Endodermal cell (in vitro differentiated cells): ENCODE measurements at regions not wholly inside any gene's neighbourhood (a gene's known extent, or its start where the extent isn't known, plus 50 kb on each side); places are given as distances from the start of the nearest gene placed in this dataset.

Experiments
- DNase-seq: peaks from one replicate; pipeline ENCODE4 v3.0.0-alpha.2; 2017
- H3K27ac ChIP-seq: 2 replicates; pipeline ENCODE4 v1.5.1; 2013; ENCODE audit warnings: mild to moderate bottlenecking, low read depth, low read length, moderate library complexity
- H3K27me3 ChIP-seq: 2 replicates; pipeline ENCODE4 v1.6.1; 2013; ENCODE audit warnings: mild to moderate bottlenecking, low read length, moderate library complexity; ENCODE audit not compliant: insufficient read depth, control insufficient read depth, poor library complexity, severe bottlenecking
- H3K36me3 ChIP-seq: 2 replicates; pipeline ENCODE4 v1.7.0; 2013; ENCODE audit warnings: mild to moderate bottlenecking, low read length, moderate library complexity; ENCODE audit not compliant: control insufficient read depth, insufficient read depth
- H3K4me1 ChIP-seq: one replicate; pipeline ENCODE4 v1.7.0; 2013; ENCODE audit warnings: low read length; ENCODE audit not compliant: control insufficient read depth, insufficient read depth
- H3K4me3 ChIP-seq: 2 replicates; pipeline ENCODE4 v1.5.1; 2013; ENCODE audit warnings: mild to moderate bottlenecking, low read length, moderate library complexity
- H3K9ac ChIP-seq: 2 replicates; pipeline ENCODE4 v1.6.1; 2013; ENCODE audit warnings: mild to moderate bottlenecking, low read length, moderate library complexity; ENCODE audit not compliant: poor library complexity, severe bottlenecking; ENCODE audit errors: extremely low read depth
- H3K9me3 ChIP-seq: 2 replicates; pipeline ENCODE4 v1.6.1; 2013; ENCODE audit warnings: mild to moderate bottlenecking, low read length, moderate library complexity; ENCODE audit not compliant: control insufficient read depth
- H3K27ac Mint-ChIP-seq: 2 replicates; pipeline ENCODE4 v1.8.0; 2020; ENCODE audit warnings: mixed read lengths
- H3K27me3 Mint-ChIP-seq: 2 replicates; pipeline ENCODE4 v1.8.0; 2021; ENCODE audit warnings: mild to moderate bottlenecking, mixed read lengths; ENCODE audit not compliant: insufficient read depth
- H3K36me3 Mint-ChIP-seq: 2 replicates; pipeline ENCODE4 v1.8.0; 2020; ENCODE audit warnings: low read depth, mixed read lengths
- H3K4me1 Mint-ChIP-seq: 2 replicates; pipeline ENCODE4 v1.8.0; 2020; ENCODE audit warnings: mixed read lengths
- H3K4me3 Mint-ChIP-seq: 2 replicates; pipeline ENCODE4 v1.8.0; 2020; ENCODE audit warnings: mild to moderate bottlenecking, moderate library complexity, mixed read lengths
- H3K9me3 Mint-ChIP-seq: 2 replicates; pipeline ENCODE4 v1.8.0; 2020; ENCODE audit warnings: mild to moderate bottlenecking, mixed read lengths
- CTCF ChIP-seq: fragments of 200-600 bp; sonication (generic); conservative IDR thresholded peaks from 2 replicates; pipeline ENCODE4 v1.5.0; 2021; ENCODE audit warnings: antibody characterized with exemption, mild to moderate bottlenecking
- WGBS, 2 experiments: methylation state at CpG; one replicate each; pipeline versions ENCODE4 v1.1.5 to v1.1.7; 2013; ENCODE audit warnings: missing lambda C conversion rate in 2 of 2, mixed read lengths in 1 of 2; ENCODE audit not compliant: insufficient coverage in 1 of 2, insufficient read length in 1 of 2; 5-methylcytosine and 5-hydroxymethylcytosine counted together

GRCh38 chr4:123701131-123701575 lies 304.6 kb downstream of the SPRY1 start:
- peaks cover 7% of the 10 kb centered on the region for H3K9me3 Mint-ChIP-seq
- H3K4me3 Mint-ChIP-seq, result no peak overlapping the region
- TF ChIP-seq CTCF, result no peak
- Histone ChIP-seq H3K9ac (no peak overlapping the region), H3K9me3 (peaks cover 24% of the 10 kb centered on the region), H3K27ac (no peak overlapping the region), H3K4me1 (no peaks in the 10 kb centered on the region), H3K27me3 (no peaks in the 10 kb centered on the region), H3K4me3 (no peak overlapping the region), H3K36me3 (no peaks in the 10 kb centered on the region)
- no peak overlapping the region for H3K27ac Mint-ChIP-seq
- DNase-seq, result no peak
- WGBS, 2 experiments, result no CpG with 5 or more reads among the region's 1 CpG
- peaks cover 4% of the 10 kb centered on the region for H3K4me1 Mint-ChIP-seq
- H3K27me3 Mint-ChIP-seq, result peaks cover 2% of the 10 kb centered on the region
- H3K36me3 Mint-ChIP-seq, result peaks cover 2% of the 10 kb centered on the region

GRCh38 chr4:123705419-123705818 lies 308.8 kb downstream of the SPRY1 start:
- Mint-ChIP-seq H3K9me3 (peaks cover 29% of the 10 kb centered on the region), H3K4me1 (peaks cover 11% of the 10 kb centered on the region), H3K27ac (no peak overlapping the region), H3K36me3 (peaks cover 15% of the 10 kb centered on the region), H3K4me3 (no peak overlapping the region), H3K27me3 (peaks cover 12% of the 10 kb centered on the region)
- DNase-seq, result no peak
- Histone ChIP-seq H3K9me3 (peaks cover 32% of the 10 kb centered on the region), H3K4me3 (no peak overlapping the region), H3K27me3 (no peaks in the 10 kb centered on the region), H3K36me3 (no peaks in the 10 kb centered on the region), H3K9ac (no peak overlapping the region), H3K27ac (no peak overlapping the region), H3K4me1 (no peaks in the 10 kb centered on the region)
- 75 to 82% methylated on average over 4 to 6 of the region's 6 CpGs for WGBS, 2 experiments
- TF ChIP-seq CTCF, result no peak

- Histone ChIP-seq H3K4me1 (no peaks in the 10 kb centered on the region), H3K4me3 (no peak overlapping the region), H3K27me3 (no peaks in the 10 kb centered on the region), H3K9me3 (peaks cover 43% of the 10 kb centered on the region), H3K27ac (no peak overlapping the region), H3K36me3 (no peaks in the 10 kb centered on the region), H3K9ac (no peak overlapping the region)
- Mint-ChIP-seq H3K4me3 (no peak overlapping the region), H3K9me3 (peaks cover 40% of the 10 kb centered on the region), H3K36me3 (peaks cover 19% of the 10 kb centered on the region), H3K27ac (no peak overlapping the region), H3K27me3 (peaks cover 12% of the 10 kb centered on the region), H3K4me1 (peaks cover 11% of the 10 kb centered on the region)
- no peak for TF ChIP-seq CTCF
- peak; percentile 73 for DNase-seq
- 13% methylated on average over 1 of the region's 1 CpG; no CpG with 5 or more reads in 1 of the 2 experiments for WGBS, 2 experiments
Observed at GRCh38 chr4:123706973-123707372, 310.4 kb downstream of the SPRY1 start.
